ENCODE measurements at regions not wholly inside any gene's neighbourhood (a gene's known extent, or its start where the extent isn't known, plus 50 kb on each side); places are given as distances from the start of the nearest gene placed in this dataset.

DNA sequence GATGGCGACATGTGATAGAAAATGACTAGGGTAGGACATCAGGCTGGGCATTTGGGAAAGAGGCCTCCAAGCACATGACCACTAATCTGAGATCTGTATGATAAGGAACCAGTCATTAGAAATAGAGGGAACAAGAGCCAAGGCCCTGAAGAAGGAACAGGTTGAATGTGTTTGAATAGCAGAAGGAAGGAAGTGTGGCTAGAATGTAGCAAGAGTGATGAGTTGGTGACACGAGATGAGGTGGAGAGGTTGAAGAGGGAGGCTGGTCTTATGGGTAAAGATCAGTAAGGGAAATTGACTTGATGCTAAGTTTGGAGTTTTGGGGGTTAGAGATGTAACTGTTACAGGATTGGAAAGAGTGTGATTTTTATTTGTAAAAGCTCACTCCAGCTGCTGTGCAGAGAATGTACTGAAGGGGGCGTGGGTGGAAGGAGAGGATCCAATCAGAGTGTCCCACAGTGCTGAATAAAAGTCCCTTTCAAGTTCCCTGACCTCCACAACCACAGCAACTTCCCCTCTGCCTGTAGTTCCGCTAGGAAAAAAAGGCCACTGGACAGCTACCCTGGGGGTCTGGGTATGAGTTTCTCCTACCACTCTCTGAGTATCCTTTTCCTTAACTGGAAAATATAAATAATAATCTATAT is 295.0 kb downstream of the OMA1 start:
- peaks cover 13% of the 10 kb centered on the region for H3K4me1 Mint-ChIP-seq (ENCODE audit: low read depth)
- peaks cover 13% of the 10 kb centered on the region for H3K27me3 Mint-ChIP-seq (ENCODE audit: insufficient read depth)
- no peak overlapping the region for H3K27ac Mint-ChIP-seq
- no peak overlapping the region for H3K4me3 Mint-ChIP-seq
- H3K36me3 Mint-ChIP-seq (ENCODE audit: low read depth): no peaks in the 10 kb centered on the region
- DNase-seq: peak; percentile 13
- TF ChIP-seq, protein P1, sequence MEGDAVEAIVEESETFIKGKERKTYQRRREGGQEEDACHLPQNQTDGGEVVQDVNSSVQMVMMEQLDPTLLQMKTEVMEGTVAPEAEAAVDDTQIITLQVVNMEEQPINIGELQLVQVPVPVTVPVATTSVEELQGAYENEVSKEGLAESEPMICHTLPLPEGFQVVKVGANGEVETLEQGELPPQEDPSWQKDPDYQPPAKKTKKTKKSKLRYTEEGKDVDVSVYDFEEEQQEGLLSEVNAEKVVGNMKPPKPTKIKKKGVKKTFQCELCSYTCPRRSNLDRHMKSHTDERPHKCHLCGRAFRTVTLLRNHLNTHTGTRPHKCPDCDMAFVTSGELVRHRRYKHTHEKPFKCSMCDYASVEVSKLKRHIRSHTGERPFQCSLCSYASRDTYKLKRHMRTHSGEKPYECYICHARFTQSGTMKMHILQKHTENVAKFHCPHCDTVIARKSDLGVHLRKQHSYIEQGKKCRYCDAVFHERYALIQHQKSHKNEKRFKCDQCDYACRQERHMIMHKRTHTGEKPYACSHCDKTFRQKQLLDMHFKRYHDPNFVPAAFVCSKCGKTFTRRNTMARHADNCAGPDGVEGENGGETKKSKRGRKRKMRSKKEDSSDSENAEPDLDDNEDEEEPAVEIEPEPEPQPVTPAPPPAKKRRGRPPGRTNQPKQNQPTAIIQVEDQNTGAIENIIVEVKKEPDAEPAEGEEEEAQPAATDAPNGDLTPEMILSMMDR (IDR thresholded peaks at IDR 0.05): peak; percentile 73
- H3K9me3 Mint-ChIP-seq: no peaks in the 10 kb centered on the region

DNA sequence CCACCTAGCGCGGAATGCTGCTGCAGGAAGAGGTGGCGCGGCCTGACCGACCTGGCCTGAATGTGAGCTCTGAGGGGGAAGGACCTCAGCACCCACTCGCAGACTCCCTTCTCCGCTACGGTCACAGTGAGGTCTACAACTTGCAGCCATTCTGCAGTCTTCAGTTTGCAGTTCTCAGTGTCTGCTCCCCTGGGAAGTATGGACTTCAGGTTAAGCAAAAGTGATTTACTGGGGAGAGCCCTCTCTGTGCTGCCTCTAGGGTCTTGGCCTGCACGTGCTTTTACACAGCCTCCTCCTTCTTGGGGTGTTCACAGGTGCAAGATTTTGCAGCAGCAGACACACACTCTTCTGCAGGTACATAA is 296.0 kb downstream of the OMA1 start:
- H3K4me3 Mint-ChIP-seq: peak overlapping the region; percentile 89

DNA sequence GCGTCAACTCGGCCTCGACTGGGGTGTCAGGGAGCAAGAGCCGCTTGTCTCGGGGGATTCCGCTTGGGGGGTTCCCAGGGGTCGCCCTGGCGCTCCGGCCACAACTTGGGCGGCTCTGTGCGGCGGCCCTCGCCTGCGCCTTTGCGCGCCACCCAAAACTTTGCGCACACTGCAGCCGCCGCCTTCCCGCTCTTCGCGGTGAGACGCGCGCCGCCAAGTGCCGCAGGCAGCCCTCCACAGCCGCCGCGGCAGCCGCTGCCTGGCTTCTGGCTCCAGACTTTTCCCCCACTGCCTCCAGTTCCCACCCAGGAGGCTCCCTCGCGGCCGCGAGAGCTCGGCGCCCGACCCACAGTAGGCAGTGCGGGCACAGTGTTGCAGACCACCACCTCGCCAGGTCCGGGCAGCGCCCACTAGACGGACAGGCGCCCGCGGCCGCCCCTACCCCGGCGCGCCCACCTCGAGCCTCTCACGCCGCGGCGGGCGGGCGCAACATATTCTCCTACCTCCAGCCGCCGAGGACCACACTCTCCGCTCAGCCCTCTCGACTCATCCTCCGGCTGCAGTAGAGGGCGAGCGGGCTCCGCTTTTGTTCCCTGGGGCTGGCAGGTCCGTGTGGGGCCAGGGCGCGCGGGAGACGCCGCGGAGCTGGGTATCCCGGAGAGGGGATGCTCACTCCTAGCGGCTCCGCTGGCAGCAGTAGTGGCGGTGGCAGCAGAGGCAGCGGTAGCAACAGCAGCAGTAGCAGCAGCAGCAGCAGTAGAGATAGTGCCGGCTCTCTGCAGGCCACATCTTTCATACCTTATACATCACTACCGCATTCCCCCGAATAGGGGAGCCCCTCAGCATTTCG is 296.6 kb downstream of the OMA1 start:
- H3K27ac Mint-ChIP-seq: no peak overlapping the region
- peak; percentile 56 for DNase-seq
- peaks cover 10% of the 10 kb centered on the region for H3K27me3 Mint-ChIP-seq (ENCODE audit: insufficient read depth)
- H3K4me3 Mint-ChIP-seq: peak overlapping the region; percentile 89
- TF ChIP-seq, protein P1 (IDR thresholded peaks at IDR 0.05): peak; percentile 36
- no peaks in the 10 kb centered on the region for H3K9me3 Mint-ChIP-seq
- H3K36me3 Mint-ChIP-seq (ENCODE audit: low read depth): no peaks in the 10 kb centered on the region
- H3K4me1 Mint-ChIP-seq (ENCODE audit: low read depth): peaks cover 13% of the 10 kb centered on the region

More for the DNA sequence above, 296.0 kb downstream of the OMA1 start:
- peaks cover 13% of the 10 kb centered on the region for H3K4me1 Mint-ChIP-seq (ENCODE audit: low read depth)
- peaks cover 13% of the 10 kb centered on the region for H3K27me3 Mint-ChIP-seq (ENCODE audit: insufficient read depth)
- TF ChIP-seq, protein P1 (IDR thresholded peaks at IDR 0.05): peak; percentile 26; the same call in 1 of the 2 replicates
- H3K9me3 Mint-ChIP-seq: no peaks in the 10 kb centered on the region
- H3K36me3 Mint-ChIP-seq (ENCODE audit: low read depth): no peaks in the 10 kb centered on the region
- no peak overlapping the region for H3K27ac Mint-ChIP-seq
- no peak for DNase-seq

DNA sequence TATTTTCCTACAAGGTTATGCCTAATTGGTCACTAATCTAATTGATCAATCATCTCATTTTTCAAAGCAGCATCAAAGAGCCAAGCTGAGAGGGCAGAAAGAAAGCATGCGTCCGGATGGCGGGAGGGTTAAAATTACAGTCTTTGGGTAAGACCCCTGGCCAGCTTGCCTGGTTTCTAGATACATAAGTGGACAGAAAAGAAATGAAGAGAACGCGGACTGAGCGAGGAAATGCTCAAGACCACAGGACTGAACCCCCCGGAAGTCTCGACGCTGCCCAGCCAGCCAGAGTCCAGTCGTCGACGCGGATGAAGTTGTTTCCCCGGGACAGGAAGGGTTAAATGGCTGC is 297.2 kb downstream of the OMA1 start:
- Mint-ChIP-seq H3K4me1 (ENCODE audit: low read depth) (peaks cover 13% of the 10 kb centered on the region), H3K4me3 (peak overlapping the region; percentile 89), H3K9me3 (no peaks in the 10 kb centered on the region), H3K27me3 (ENCODE audit: insufficient read depth) (peaks cover 10% of the 10 kb centered on the region), H3K36me3 (ENCODE audit: low read depth) (no peaks in the 10 kb centered on the region), H3K27ac (no peak overlapping the region)
- no peak for DNase-seq
- TF ChIP-seq, protein P1 (IDR thresholded peaks at IDR 0.05): no peak

DNA sequence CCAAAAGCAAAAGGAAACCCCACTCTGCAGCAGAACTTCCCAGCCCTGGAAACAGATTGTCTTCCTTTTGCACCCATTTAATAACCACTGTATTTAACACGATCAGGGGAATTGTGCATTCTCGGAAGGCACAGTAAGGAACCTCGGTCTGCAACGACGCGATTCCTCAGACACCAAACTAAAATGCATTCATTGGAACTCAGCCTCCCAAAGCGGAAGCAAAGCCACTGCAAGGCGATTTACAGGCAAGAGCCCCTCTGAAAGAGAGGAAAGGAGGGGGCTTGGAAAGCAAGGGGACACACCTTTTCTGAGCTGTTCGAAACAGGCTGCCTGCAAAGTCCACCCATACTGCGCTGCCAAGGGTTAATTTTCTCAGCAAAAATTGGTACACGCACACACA is 297.7 kb downstream of the OMA1 start:
- H3K27ac Mint-ChIP-seq: no peak overlapping the region
- peaks cover 10% of the 10 kb centered on the region for H3K27me3 Mint-ChIP-seq (ENCODE audit: insufficient read depth)
- no peaks in the 10 kb centered on the region for H3K36me3 Mint-ChIP-seq (ENCODE audit: low read depth)
- H3K9me3 Mint-ChIP-seq: no peaks in the 10 kb centered on the region
- DNase-seq: no peak
- H3K4me1 Mint-ChIP-seq (ENCODE audit: low read depth): peaks cover 13% of the 10 kb centered on the region
- TF ChIP-seq, protein P1 (IDR thresholded peaks at IDR 0.05): no peak
- H3K4me3 Mint-ChIP-seq: peak overlapping the region; percentile 89

Measured in HFFc6 (cell line).